GM12891 (cell line): ENCODE measurements at regions not wholly inside any gene's neighbourhood (a gene's known extent, or its start where the extent isn't known, plus 50 kb on each side); places are given as distances from the start of the nearest gene placed in this dataset.

Experiments
- DNase-seq: peaks from one replicate; pipeline ENCODE4 v3.0.0; 2011; ENCODE audit warnings: low spot score; ENCODE audit not compliant: insufficient read length
- FAIRE-seq: peaks from 2 replicates; lab custom pipeline; 2011; peaks lifted over from hg19 to GRCh38; lab: Jason Lieb, UNC
- PAX5 ChIP-seq: IDR thresholded peaks from 2 replicates; pipeline ENCODE4 v1.6.1; 2011; ENCODE audit warnings: low read length, moderate library complexity, mild to moderate bottlenecking; ENCODE audit not compliant: insufficient read depth, severe bottlenecking
- POLR2A ChIP-seq: IDR thresholded peaks from 2 replicates; pipeline ENCODE4 v1.6.1; 2011; ENCODE audit warnings: low read depth, low read length, control low read depth
- POLR2AphosphoS5 ChIP-seq: IDR thresholded peaks from 2 replicates; pipeline ENCODE4 v1.6.1; 2011; ENCODE audit warnings: low read depth, low read length, control low read depth
- POU2F2 ChIP-seq: IDR thresholded peaks from 2 replicates; pipeline ENCODE4 v1.6.1; 2011; ENCODE audit warnings: low read depth, mild to moderate bottlenecking, control low read depth, low read length, moderate library complexity
- SPI1 ChIP-seq: IDR thresholded peaks from 2 replicates; pipeline ENCODE4 v1.6.1; 2011; ENCODE audit warnings: low read depth, low read length, control low read depth
- TAF1 ChIP-seq: IDR thresholded peaks from 2 replicates; pipeline ENCODE4 v1.6.1; 2011; ENCODE audit warnings: low read depth, low read length, control low read depth

DNA sequence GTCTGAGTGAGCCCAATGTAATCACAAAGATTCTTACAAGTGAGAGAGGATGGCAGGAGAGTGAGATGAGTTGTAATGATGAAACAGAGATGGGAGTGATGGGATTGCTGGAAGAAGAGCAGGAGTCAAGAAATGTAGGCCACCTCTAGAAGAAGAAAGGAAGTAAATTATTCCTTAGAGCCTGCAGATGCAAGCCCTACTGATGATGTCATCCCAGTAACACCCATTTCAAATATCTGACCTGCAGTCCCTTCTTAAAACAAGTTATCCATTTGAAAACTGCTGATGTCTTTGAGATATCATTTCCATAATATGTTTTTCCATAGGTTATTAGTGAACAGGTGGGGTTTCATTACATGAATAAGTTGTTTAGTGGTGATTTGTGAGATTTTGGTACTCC is 888.0 kb upstream of the SLC39A10 start:
- TF ChIP-seq POLR2A = no peak
- no peak for TF ChIP-seq PAX5
- no peak for TF ChIP-seq TAF1
- no peak for TF ChIP-seq SPI1
- TF ChIP-seq POLR2AphosphoS5 = no peak
- no peak for TF ChIP-seq POU2F2
- no peak for FAIRE-seq
- no peak for DNase-seq

DNA sequence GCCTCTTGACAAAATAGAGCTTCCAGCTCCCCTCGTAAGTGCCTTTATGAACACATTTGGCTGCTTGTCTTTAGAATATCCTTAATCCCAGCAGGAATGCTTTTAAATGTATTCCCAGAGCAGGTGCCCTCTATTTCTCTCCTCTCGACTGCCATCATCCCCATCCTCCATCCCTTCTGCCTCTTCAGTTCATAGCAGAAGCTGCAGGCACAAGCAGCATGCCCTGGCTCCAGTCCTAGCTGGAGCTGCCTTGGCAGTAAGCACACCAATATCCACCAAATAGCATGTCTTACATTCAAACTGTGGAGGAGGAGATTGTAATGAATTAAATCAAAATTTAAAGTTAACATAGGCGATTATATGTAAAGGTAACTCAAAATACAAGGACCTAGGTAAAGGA is 891.3 kb upstream of the SLC39A10 start:
- DNase-seq = no peak
- FAIRE-seq = no peak
- TF ChIP-seq POLR2A = no peak
- TF ChIP-seq PAX5 = no peak
- TF ChIP-seq TAF1 = no peak
- no peak for TF ChIP-seq SPI1
- TF ChIP-seq POLR2AphosphoS5 = no peak
- no peak for TF ChIP-seq POU2F2

DNA sequence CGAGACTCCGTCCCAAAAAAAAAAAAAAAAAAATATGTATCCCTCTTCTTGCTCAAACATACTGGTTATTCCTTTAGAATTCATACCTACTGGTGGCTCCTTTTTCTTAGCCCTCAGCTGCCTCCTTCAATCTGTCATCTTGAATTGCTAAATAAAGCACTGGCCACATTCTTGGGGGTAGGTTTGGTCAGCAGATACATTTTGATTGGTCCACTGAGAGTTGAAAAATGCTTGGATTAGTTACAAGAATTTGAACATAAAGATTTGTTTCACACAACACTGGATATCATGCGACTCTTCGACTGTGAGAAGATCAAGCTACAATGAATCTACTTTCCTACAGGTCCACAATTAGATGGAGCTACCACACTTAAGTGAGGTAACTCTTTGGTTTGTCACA is 906.1 kb upstream of the SLC39A10 start:
- DNase-seq (no peak), FAIRE-seq (no peak)
- TF ChIP-seq SPI1 (no peak), POLR2AphosphoS5 (no peak), POU2F2 (no peak), TAF1 (no peak), POLR2A (no peak), PAX5 (no peak)

DNA sequence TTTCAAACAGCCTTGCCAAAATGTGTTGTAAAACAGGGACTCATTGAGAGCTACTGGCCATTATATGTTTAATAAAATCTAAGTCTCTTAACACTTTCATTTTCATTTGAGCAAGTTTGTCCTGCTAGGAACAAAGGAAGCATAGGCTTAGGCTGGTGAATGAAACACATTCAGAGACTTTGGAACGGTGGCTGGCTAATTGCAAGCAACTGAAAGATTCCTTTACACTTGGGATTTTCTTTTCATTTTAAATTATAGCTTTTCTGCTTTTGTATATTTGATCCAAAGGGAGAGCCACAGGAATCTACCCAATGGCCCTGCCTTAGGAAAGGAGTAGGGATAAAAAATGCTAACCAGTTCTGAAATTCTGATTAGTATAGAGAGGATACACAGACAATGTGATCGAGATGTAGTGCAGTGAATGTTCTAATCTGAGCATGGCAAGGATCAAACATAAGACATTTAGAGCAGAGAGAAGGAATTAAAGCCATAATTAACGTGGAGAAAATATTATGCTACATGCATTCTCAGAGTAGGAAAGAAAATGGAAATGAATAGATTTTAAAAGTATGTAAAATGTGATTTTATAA is 911.4 kb upstream of the SLC39A10 start:
- FAIRE-seq = no peak

DNA sequence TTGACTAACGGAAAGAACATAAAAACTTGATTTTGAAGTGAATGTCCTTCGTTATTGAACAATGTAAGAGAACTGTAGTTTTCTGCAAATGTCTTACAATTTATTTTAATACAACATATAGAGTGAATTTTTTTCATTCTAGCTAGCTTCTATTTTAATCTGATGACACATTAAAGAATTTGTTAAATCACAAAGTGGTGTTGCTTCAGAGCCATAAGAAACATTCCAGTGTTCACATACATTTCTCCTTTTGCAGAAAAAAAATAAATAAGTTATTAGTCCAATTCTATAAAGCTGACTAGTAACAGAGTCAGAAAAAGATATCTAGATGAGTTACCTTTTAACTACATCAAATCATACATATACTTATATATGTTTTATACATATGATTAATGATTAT is 914.3 kb upstream of the SLC39A10 start:
- no peak for FAIRE-seq

More for the DNA sequence above, 911.4 kb upstream of the SLC39A10 start:
- TF ChIP-seq POLR2AphosphoS5 (no peak), TAF1 (no peak), POU2F2 (no peak), PAX5 (no peak)
- DNase-seq = no peak

GRCh38 chr2:194739217-194739616 is 917.8 kb upstream of the SLC39A10 start:
- DNase-seq (no peak), FAIRE-seq (no peak)
- no peak for TF ChIP-seq TAF1
- TF ChIP-seq POU2F2 = no peak
- TF ChIP-seq POLR2A = no peak
- no peak for TF ChIP-seq SPI1
- TF ChIP-seq POLR2AphosphoS5 = no peak
- TF ChIP-seq PAX5 = no peak

More for the DNA sequence above, 914.3 kb upstream of the SLC39A10 start:
- TF ChIP-seq POLR2AphosphoS5 (no peak), PAX5 (no peak), POU2F2 (no peak), POLR2A (no peak), SPI1 (no peak), TAF1 (no peak)
- no peak for DNase-seq

DNA sequence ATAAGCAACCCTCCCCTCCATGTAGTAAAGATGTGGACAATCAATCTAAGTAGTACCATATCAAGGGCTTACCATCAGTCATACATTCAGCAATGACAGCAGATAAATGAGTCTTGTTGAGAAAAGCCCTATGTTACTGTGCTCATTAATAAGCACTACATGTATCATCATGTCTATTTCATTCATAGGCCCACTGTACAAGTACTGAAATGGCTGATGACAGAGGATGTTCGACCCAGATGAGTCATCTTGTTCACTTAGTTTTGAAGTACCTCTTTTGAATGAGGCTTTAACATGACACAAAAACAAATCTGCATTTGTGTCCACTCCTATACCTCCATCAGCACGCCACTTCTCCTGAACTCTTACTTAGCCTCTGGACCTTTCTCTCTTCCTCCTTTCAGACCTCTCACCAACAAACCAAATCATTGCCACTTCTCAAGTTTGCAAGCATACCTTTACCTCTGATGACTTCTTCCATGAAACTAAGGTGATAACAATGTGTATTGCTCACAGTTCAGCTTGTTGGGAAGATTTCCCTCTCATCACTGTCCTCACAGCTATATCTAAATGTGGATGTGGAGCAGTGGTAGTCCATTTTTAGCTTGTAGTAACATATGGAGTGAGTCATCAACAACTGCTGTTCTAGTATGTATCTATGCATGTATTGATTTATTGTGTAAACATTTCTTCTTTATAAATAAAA is 921.0 kb upstream of the SLC39A10 start:
- TF ChIP-seq TAF1 (no peak), POU2F2 (no peak), POLR2A (no peak), POLR2AphosphoS5 (no peak), SPI1 (no peak), PAX5 (no peak)
- DNase-seq (no peak), FAIRE-seq (no peak)

DNA sequence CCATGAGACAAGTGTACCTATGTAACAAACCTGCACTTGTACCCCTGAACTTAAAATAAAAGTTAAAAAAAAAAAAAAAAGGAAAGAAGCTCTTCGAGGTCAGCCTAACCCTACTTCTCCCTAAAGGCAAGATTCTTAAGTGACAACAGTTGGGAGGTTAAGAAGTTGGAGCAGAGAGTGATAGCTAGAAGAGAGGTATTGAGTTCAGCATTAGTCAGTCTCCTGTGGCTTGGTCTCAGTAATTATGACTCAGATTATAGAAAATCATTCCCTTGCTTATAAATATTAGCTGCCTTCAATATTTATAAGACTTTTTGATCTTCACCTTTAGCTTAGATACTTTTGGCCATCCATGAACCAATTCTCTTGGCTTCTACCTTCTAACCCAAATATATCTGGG is 926.8 kb upstream of the SLC39A10 start:
- TF ChIP-seq SPI1 = no peak
- no peak for TF ChIP-seq TAF1
- TF ChIP-seq POU2F2 = no peak
- TF ChIP-seq PAX5 = no peak
- no peak for TF ChIP-seq POLR2AphosphoS5
- no peak for TF ChIP-seq POLR2A
- DNase-seq = no peak
- FAIRE-seq = no peak

GRCh38 chr2:194725169-194725568 is 931.9 kb upstream of the SLC39A10 start:
- DNase-seq (no peak), FAIRE-seq (no peak)
- TF ChIP-seq TAF1 (no peak), POLR2A (no peak), POLR2AphosphoS5 (no peak), SPI1 (no peak), POU2F2 (no peak), PAX5 (no peak)

GRCh38 chr2:194723446-194723845 is 933.6 kb upstream of the SLC39A10 start:
- DNase-seq (no peak), FAIRE-seq (no peak)
- TF ChIP-seq TAF1 (no peak), POU2F2 (no peak), POLR2A (no peak), POLR2AphosphoS5 (no peak), PAX5 (no peak), SPI1 (no peak)
